WTC11 (cell line): ENCODE measurements at regions not wholly inside any gene's neighbourhood (a gene's known extent, or its start where the extent isn't known, plus 50 kb on each side); places are given as distances from the start of the nearest gene placed in this dataset.

Experiments
- ATAC-seq: fragments of 200-7000 bp; cut with Tn5 transposase; 2 replicates; pipeline ENCODE4 v1.10.0; 2021; ENCODE audit warnings: mild to moderate bottlenecking, moderate library complexity
- CTCF ChIA-PET: fragments of 300-600 bp; sonication (Branson Sonifier 250); formaldehyde crosslinking; loops from one replicate; lab custom pipeline; 2021; ENCODE audit warnings: antibody characterized with exemption; lab: Charles Lee
- POLR2A ChIA-PET: fragments of 350-600 bp; sonication (Branson Sonifier 250); formaldehyde crosslinking; loops from one replicate; lab custom pipeline; 2021; ENCODE audit warnings: antibody characterized with exemption; lab: Charles Lee
- DNase-seq: peaks from one replicate; pipeline ENCODE4 v3.0.0; 2021; ENCODE audit warnings: low spot score
- H3K27ac Mint-ChIP-seq: 2 replicates; pipeline ENCODE4 v1.8.0; 2021; ENCODE audit warnings: mixed read lengths
- H3K27me3 Mint-ChIP-seq: 2 replicates; pipeline ENCODE4 v1.8.0; 2021; ENCODE audit warnings: low read depth, mild to moderate bottlenecking, moderate library complexity, mixed read lengths
- H3K36me3 Mint-ChIP-seq: 2 replicates; pipeline ENCODE4 v1.8.0; 2021; ENCODE audit warnings: mixed read lengths
- H3K4me1 Mint-ChIP-seq: 2 replicates; pipeline ENCODE4 v1.8.0; 2022; ENCODE audit warnings: mixed read lengths
- H3K4me3 Mint-ChIP-seq: 2 replicates; pipeline ENCODE4 v1.8.0; 2021; ENCODE audit warnings: mild to moderate bottlenecking, moderate library complexity, mixed read lengths
- H3K9me3 Mint-ChIP-seq: 2 replicates; pipeline ENCODE4 v1.8.0; 2021; ENCODE audit warnings: mixed read lengths
- AR ChIP-seq: fragments of 250-450 bp; sonication (Bioruptor Pico); IDR thresholded peaks from 2 replicates; pipeline ENCODE4 v1.9.0; 2021; ENCODE audit warnings: mild to moderate bottlenecking
- ARID4B ChIP-seq: sonication (generic); formaldehyde crosslinking; IDR thresholded peaks from 2 replicates; pipeline ENCODE4 v1.8.0; 2023; ENCODE audit warnings: missing genetic modification reagents, mild to moderate bottlenecking, borderline replicate concordance
- ATF2 ChIP-seq: sonication (generic); formaldehyde crosslinking; IDR thresholded peaks from 2 replicates; pipeline ENCODE4 v1.8.1; 2022; ENCODE audit warnings: low read depth, missing genetic modification reagents, borderline replicate concordance
- ATF6 ChIP-seq: sonication (generic); formaldehyde crosslinking; IDR thresholded peaks from 2 replicates; pipeline ENCODE4 v1.8.1; 2023; ENCODE audit warnings: mild to moderate bottlenecking, missing genetic modification reagents
- CBFB ChIP-seq: sonication (generic); formaldehyde crosslinking; IDR thresholded peaks from 2 replicates; pipeline ENCODE4 v1.8.1; 2022; ENCODE audit warnings: mild to moderate bottlenecking, low read depth, missing genetic modification reagents
- E2F5 ChIP-seq: sonication (generic); formaldehyde crosslinking; IDR thresholded peaks from 2 replicates; pipeline ENCODE4 v1.8.1; 2022; ENCODE audit warnings: mild to moderate bottlenecking, moderate library complexity, missing genetic modification reagents
- ELF4 ChIP-seq: sonication (generic); formaldehyde crosslinking; IDR thresholded peaks from 2 replicates; pipeline ENCODE4 v1.8.1; 2022; ENCODE audit warnings: low read depth, mild to moderate bottlenecking, moderate library complexity, missing genetic modification reagents
- GRHL2 ChIP-seq: fragments of 250-450 bp; sonication (Bioruptor Pico); IDR thresholded peaks from 2 replicates; pipeline ENCODE4 v1.8.0; 2022; ENCODE audit warnings: mild to moderate bottlenecking, moderate library complexity; ENCODE audit not compliant: insufficient replicate concordance, severe bottlenecking
- IRF2 ChIP-seq: sonication (generic); formaldehyde crosslinking; IDR thresholded peaks from 2 replicates; pipeline ENCODE4 v1.8.0; 2022; ENCODE audit warnings: low read depth, missing genetic modification reagents, borderline replicate concordance
- NFATC4 ChIP-seq: fragments of 250-450 bp; sonication (Bioruptor Pico); IDR thresholded peaks from 2 replicates; pipeline ENCODE4 v1.9.0; 2021; ENCODE audit warnings: mild to moderate bottlenecking
- RELA ChIP-seq: sonication (generic); formaldehyde crosslinking; IDR thresholded peaks from 2 replicates; pipeline ENCODE4 v1.8.1; 2022; ENCODE audit warnings: missing genetic modification reagents, mild to moderate bottlenecking, borderline replicate concordance
- SP1 ChIP-seq: sonication (generic); formaldehyde crosslinking; conservative IDR thresholded peaks from 2 replicates; pipeline ENCODE4 v1.8.1; 2022; ENCODE audit warnings: missing genetic modification reagents
- ZNF281 ChIP-seq: sonication (generic); formaldehyde crosslinking; IDR thresholded peaks from 2 replicates; pipeline ENCODE4 v1.8.0; 2023; ENCODE audit warnings: mild to moderate bottlenecking, missing genetic modification reagents
- ZNF317 ChIP-seq: sonication (generic); formaldehyde crosslinking; IDR thresholded peaks from 2 replicates; pipeline ENCODE4 v1.8.1; 2023; ENCODE audit warnings: low read depth, mild to moderate bottlenecking, moderate library complexity, missing genetic modification reagents, borderline replicate concordance
- ZNF396 ChIP-seq: fragments of 250-450 bp; sonication (Bioruptor Pico); IDR thresholded peaks from 2 replicates; pipeline ENCODE4 v1.8.0; 2021; ENCODE audit warnings: mild to moderate bottlenecking, moderate library complexity, borderline replicate concordance
- ZNF416 ChIP-seq: fragments of 250-450 bp; sonication (Bioruptor Pico); IDR thresholded peaks from 2 replicates; pipeline ENCODE4 v1.9.0; 2021; ENCODE audit warnings: mild to moderate bottlenecking, inconsistent platforms
- ZSCAN18 ChIP-seq: fragments of 250-450 bp; sonication (Bioruptor Pico); IDR thresholded peaks from 2 replicates; pipeline ENCODE4 v2.1.2; 2022; ENCODE audit warnings: mild to moderate bottlenecking, moderate library complexity

- no peaks in the 10 kb centered on the region; the same call in 1 of the 2 replicates for H3K27me3 Mint-ChIP-seq
- no peak overlapping the region for H3K4me3 Mint-ChIP-seq
- no peak overlapping the region for H3K27ac Mint-ChIP-seq
- ChIA-PET POLR2A (no interaction called here), CTCF (interaction anchor here (1.5 to 1.6 kb wide), 2 partner anchors 13 to 314 kb away, joined by 4 to 5 read pairs; no protein-coding TSS in a partner anchor)
- no peak for DNase-seq
- no peaks in the 10 kb centered on the region for H3K36me3 Mint-ChIP-seq
- H3K9me3 Mint-ChIP-seq: peaks cover 4% of the 10 kb centered on the region
- TF ChIP-seq ELF4 (CRISPR knock-in tag): no peak
- TF ChIP-seq CBFB: no peak
- no peak for TF ChIP-seq ATF6 (CRISPR knock-in tag)
- TF ChIP-seq NFATC4: no peak
- no peak for TF ChIP-seq SP1 (CRISPR knock-in tag)
- no peak for TF ChIP-seq AR (CRISPR knock-in tag)
- no peak for TF ChIP-seq IRF2 (CRISPR knock-in tag)
- TF ChIP-seq ZSCAN18: no peak
- no peak for TF ChIP-seq ZNF416 (CRISPR knock-in tag)
- TF ChIP-seq GRHL2 (CRISPR knock-in tag): no peak
- no peak for TF ChIP-seq ZNF317 (CRISPR knock-in tag)
- no peak for TF ChIP-seq ATF2 (CRISPR knock-in tag)
- no peak for TF ChIP-seq E2F5
- TF ChIP-seq ZNF281: no peak
- TF ChIP-seq ZNF396 (CRISPR knock-in tag): no peak
- no peak for TF ChIP-seq ARID4B (CRISPR knock-in tag)
- TF ChIP-seq RELA (CRISPR knock-in tag): no peak
- TF ChIP-seq, all 79 proteins: peak for 0
- peaks cover 3% of the 10 kb centered on the region; the same call in 1 of the 2 replicates for H3K4me1 Mint-ChIP-seq
- no peak for ATAC-seq
These were observed 70.3 kb upstream of the STXBP6 start for GRCh38 chr14:25120261-25120660.
